ENCODE measurements at regions not wholly inside any gene's neighbourhood (a gene's known extent, or its start where the extent isn't known, plus 50 kb on each side); places are given as distances from the start of the nearest gene placed in this dataset.

- TF ChIP-seq, protein P1, sequence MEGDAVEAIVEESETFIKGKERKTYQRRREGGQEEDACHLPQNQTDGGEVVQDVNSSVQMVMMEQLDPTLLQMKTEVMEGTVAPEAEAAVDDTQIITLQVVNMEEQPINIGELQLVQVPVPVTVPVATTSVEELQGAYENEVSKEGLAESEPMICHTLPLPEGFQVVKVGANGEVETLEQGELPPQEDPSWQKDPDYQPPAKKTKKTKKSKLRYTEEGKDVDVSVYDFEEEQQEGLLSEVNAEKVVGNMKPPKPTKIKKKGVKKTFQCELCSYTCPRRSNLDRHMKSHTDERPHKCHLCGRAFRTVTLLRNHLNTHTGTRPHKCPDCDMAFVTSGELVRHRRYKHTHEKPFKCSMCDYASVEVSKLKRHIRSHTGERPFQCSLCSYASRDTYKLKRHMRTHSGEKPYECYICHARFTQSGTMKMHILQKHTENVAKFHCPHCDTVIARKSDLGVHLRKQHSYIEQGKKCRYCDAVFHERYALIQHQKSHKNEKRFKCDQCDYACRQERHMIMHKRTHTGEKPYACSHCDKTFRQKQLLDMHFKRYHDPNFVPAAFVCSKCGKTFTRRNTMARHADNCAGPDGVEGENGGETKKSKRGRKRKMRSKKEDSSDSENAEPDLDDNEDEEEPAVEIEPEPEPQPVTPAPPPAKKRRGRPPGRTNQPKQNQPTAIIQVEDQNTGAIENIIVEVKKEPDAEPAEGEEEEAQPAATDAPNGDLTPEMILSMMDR (IDR thresholded peaks at IDR 0.05; ENCODE audit: insufficient read depth, low read depth, low read length) = no peak
- no peak for TF ChIP-seq EZH2 (IDR thresholded peaks at IDR 0.05; ENCODE audit: insufficient read depth, low read length)
These were observed 136.3 kb upstream of the ACTBL2 start for GRCh38 chr5:57618767-57619381.
